SK-N-SH (cell line): ENCODE measurements at regions not wholly inside any gene's neighbourhood (a gene's known extent, or its start where the extent isn't known, plus 50 kb on each side); places are given as distances from the start of the nearest gene placed in this dataset.

Experiments
- CTCF ChIA-PET: fragments of 300-600, 350-600 bp; formaldehyde crosslinking; extraction: SDS; loops from one replicate; lab custom pipeline; 2021; lab: Yijun Ruan, JAX
- POLR2A ChIA-PET: fragments of 350-600 bp; sonication (Branson Sonifier 250); formaldehyde crosslinking; extraction: SDS; loops from one replicate; lab custom pipeline; 2020; ENCODE audit warnings: antibody characterized with exemption, inconsistent platforms; lab: Yijun Ruan, JAX
- DNase-seq: peaks from one replicate; pipeline ENCODE4 v3.0.0; 2012
- H2AFZ ChIP-seq: fragments of 200-600 bp; sonication (generic); 2 replicates; pipeline ENCODE4 v1.8.1; 2016; ENCODE audit warnings: antibody characterized with exemption, mild to moderate bottlenecking, low read depth
- H3F3A ChIP-seq: fragments of 200-600 bp; sonication (generic); replicated peaks from 2 replicates; pipeline ENCODE3; 2016; ENCODE audit warnings: antibody characterized with exemption, mild to moderate bottlenecking; ENCODE audit not compliant: insufficient read depth
- H3K27ac ChIP-seq, 2 experiments: fragments of 200-500 bp in 1 of 2; fragments of 200-600 bp in 1 of 2; sonication (Bioruptor generic) in 1 of 2; sonication (generic), shearing (Covaris generic) in 1 of 2; 2 replicates each; pipeline versions ENCODE4 v1.5.1 to v1.6.1; 2014 to 2016; ENCODE audit warnings: low read depth in 2 of 2, inconsistent platforms in 1 of 2, low read length in 1 of 2, mild to moderate bottlenecking in 1 of 2, mixed read lengths in 1 of 2
- H3K27me3 ChIP-seq: fragments of 200-600 bp; sonication (generic), shearing (Covaris generic); 2 replicates; pipeline ENCODE4 v1.6.1; 2016; ENCODE audit warnings: mixed run types; ENCODE audit not compliant: insufficient read depth
- H3K36me3 ChIP-seq, 2 experiments: fragments of 200-500 bp in 1 of 2; fragments of 200-600 bp in 1 of 2; sonication (Bioruptor generic) in 1 of 2; sonication (generic) in 1 of 2; replicated peaks in 1 of 2; 2 replicates each; pipeline versions ENCODE3 to v1.5.1; 2014 to 2016; ENCODE audit warnings: low read length in 1 of 2, mild to moderate bottlenecking in 1 of 2; ENCODE audit not compliant: insufficient read depth in 2 of 2, control insufficient read depth in 1 of 2
- H3K4me1 ChIP-seq, 2 experiments: fragments of 200-500 bp in 1 of 2; fragments of 200-600 bp in 1 of 2; sonication (Bioruptor generic) in 1 of 2; sonication (generic), shearing (Covaris generic) in 1 of 2; 2 replicates each; pipeline versions ENCODE4 v1.5.1 to v1.6.1; 2014 to 2016; ENCODE audit warnings: low read depth in 1 of 2, low read length in 1 of 2, mixed run types in 1 of 2; ENCODE audit not compliant: insufficient read depth in 2 of 2, control insufficient read depth in 1 of 2
- H3K4me2 ChIP-seq: fragments of 200-600 bp; sonication (generic), shearing (Covaris generic); 2 replicates; pipeline ENCODE4 v1.6.1; 2017; ENCODE audit warnings: mixed run types
- H3K4me3 ChIP-seq, 2 experiments: fragments of 200-500 bp in 1 of 2; fragments of 200-600 bp in 1 of 2; sonication (Bioruptor generic) in 1 of 2; sonication (generic), shearing (Covaris generic) in 1 of 2; 2 replicates each; pipeline versions ENCODE4 v1.5.1 to v1.8.1; 2014 to 2016; ENCODE audit warnings: low read depth in 2 of 2, inconsistent platforms in 1 of 2, low read length in 1 of 2, mild to moderate bottlenecking in 1 of 2, mixed read lengths in 1 of 2, moderate library complexity in 1 of 2
- H3K79me2 ChIP-seq: fragments of 200-600 bp; sonication (generic); 2 replicates; pipeline ENCODE4 v1.8.1; 2017; ENCODE audit warnings: mild to moderate bottlenecking; ENCODE audit not compliant: insufficient read depth
- H3K9ac ChIP-seq: fragments of 200-600 bp; sonication (generic); 2 replicates; pipeline ENCODE4 v1.6.1; 2017; ENCODE audit warnings: mixed run types
- H3K9me2 ChIP-seq: fragments of 200-600 bp; sonication (generic); 2 replicates; pipeline ENCODE4 v1.6.1; 2017; ENCODE audit warnings: mixed run types
- H3K9me3 ChIP-seq: fragments of 200-600 bp; sonication (generic); 2 replicates; pipeline ENCODE4 v1.6.1; 2017; ENCODE audit warnings: mixed run types, mild to moderate bottlenecking, moderate library complexity
- H4K20me1 ChIP-seq: fragments of 200-600 bp; sonication (generic); 2 replicates; pipeline ENCODE4 v1.6.1; 2017; ENCODE audit warnings: mild to moderate bottlenecking, mixed run types; ENCODE audit not compliant: insufficient read depth
- EP300 ChIP-seq, 2 experiments: IDR thresholded peaks; 2 replicates each; pipeline versions ENCODE4 v1.4.0 to v1.6.1; 2012; ENCODE audit warnings: borderline replicate concordance in 1 of 2, low read depth in 1 of 2, low read length in 1 of 2
- EZH2phosphoT487 ChIP-seq: fragments of 200-600 bp; sonication (generic); IDR thresholded peaks from 2 replicates; pipeline ENCODE4 v1.6.1; 2017; ENCODE audit warnings: low read depth, mixed run types, mild to moderate bottlenecking, antibody characterized with exemption, moderate library complexity, borderline replicate concordance
- FOSL2 ChIP-seq: IDR thresholded peaks from 2 replicates; pipeline ENCODE4 v1.4.0; 2012; ENCODE audit warnings: low read depth, mild to moderate bottlenecking, moderate library complexity, borderline replicate concordance
- FOXJ3 ChIP-seq: sonication (generic); formaldehyde crosslinking; IDR thresholded peaks from 2 replicates; pipeline ENCODE4 v1.5.1; 2020; ENCODE audit warnings: mild to moderate bottlenecking, missing genetic modification reagents
- FOXM1 ChIP-seq: IDR thresholded peaks from 2 replicates; pipeline ENCODE4 v1.4.0; 2012; ENCODE audit warnings: low read depth, mild to moderate bottlenecking
- GABPA ChIP-seq: IDR thresholded peaks from 2 replicates; pipeline ENCODE4 v1.4.0; 2012; ENCODE audit warnings: low read depth, mild to moderate bottlenecking
- JUND ChIP-seq: IDR thresholded peaks from 2 replicates; pipeline ENCODE4 v1.4.0; 2012
- NFIC ChIP-seq: IDR thresholded peaks from 2 replicates; pipeline ENCODE4 v1.4.0; 2012; ENCODE audit warnings: borderline replicate concordance
- NRF1 ChIP-seq: IDR thresholded peaks from 2 replicates; pipeline ENCODE4 v1.6.1; 2012; ENCODE audit warnings: low read depth, mild to moderate bottlenecking, low read length
- RCOR1 ChIP-seq: fragments of 150-350 bp; IDR thresholded peaks from 2 replicates; pipeline ENCODE4 v1.6.1; 2017; ENCODE audit warnings: antibody characterized with exemption, low read length
- RXRA ChIP-seq: IDR thresholded peaks from 2 replicates; pipeline ENCODE4 v1.4.0; 2012; ENCODE audit warnings: low read depth, mild to moderate bottlenecking, borderline replicate concordance
- SMC3 ChIP-seq: IDR thresholded peaks from 2 replicates; pipeline ENCODE4 v1.6.1; 2012; ENCODE audit warnings: low read depth, low read length, improper control_type of control experiment
- TAF1 ChIP-seq: IDR thresholded peaks from 2 replicates; pipeline ENCODE4 v1.6.1; 2012; ENCODE audit warnings: low read depth, mild to moderate bottlenecking, low read length, moderate library complexity, borderline replicate concordance
- TCF12 ChIP-seq: IDR thresholded peaks from 2 replicates; pipeline ENCODE4 v1.4.0; 2012
- TEAD4 ChIP-seq: IDR thresholded peaks from 2 replicates; pipeline ENCODE4 v1.4.0; 2012; ENCODE audit warnings: mild to moderate bottlenecking, borderline replicate concordance; ENCODE audit not compliant: insufficient read depth
- YY1 ChIP-seq: IDR thresholded peaks from 2 replicates; pipeline ENCODE4 v1.4.0; 2012; ENCODE audit warnings: low read depth, mild to moderate bottlenecking
- WGBS: methylation state at CpG from one replicate; pipeline ENCODE4 v1.1.6; 2017; ENCODE audit warnings: low lambda C conversion rate; 5-methylcytosine and 5-hydroxymethylcytosine counted together
- TF ChIP-seq, protein P1 (sequence below): fragments of 150-350 bp; IDR thresholded peaks from 2 replicates; pipeline ENCODE4 v1.6.1; 2017; ENCODE audit warnings: antibody characterized with exemption, low read length, low read depth, borderline replicate concordance
- TF ChIP-seq, protein P2 (sequence below): IDR thresholded peaks from 2 replicates; pipeline ENCODE4 v1.4.0; 2012; ENCODE audit warnings: low read depth, borderline replicate concordance
- TF ChIP-seq, protein P3 (sequence below): IDR thresholded peaks from 2 replicates; pipeline ENCODE4 v1.4.0; 2012; ENCODE audit warnings: low read depth
- TF ChIP-seq, protein P4 (sequence below): fragments of 150-350 bp; IDR thresholded peaks from 2 replicates; pipeline ENCODE4 v1.6.1; 2016; ENCODE audit warnings: mild to moderate bottlenecking, low read depth, low read length
- TF ChIP-seq, protein P5 (sequence below): fragments of 200-600 bp; sonication (generic); IDR thresholded peaks from 2 replicates; pipeline ENCODE4 v1.6.1; 2017; ENCODE audit warnings: antibody characterized with exemption, mild to moderate bottlenecking, moderate library complexity

DNA sequence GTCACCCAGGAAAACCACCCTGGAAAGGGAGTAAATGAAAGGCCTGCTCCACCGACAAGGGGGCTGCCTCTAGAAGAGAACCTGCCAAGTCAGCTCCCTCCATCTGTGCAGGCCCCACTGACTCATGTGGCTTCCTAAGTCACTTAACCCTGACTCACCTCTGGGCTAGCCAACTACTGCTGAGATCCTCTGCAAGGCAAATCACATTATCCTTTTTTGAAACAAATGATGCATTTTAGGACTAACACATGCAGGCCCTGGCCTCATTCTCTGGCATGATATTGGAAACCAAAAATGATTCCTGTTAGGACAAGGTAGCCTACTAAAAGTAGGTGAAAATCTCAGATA lies 474.6 kb downstream of the EPHA4 start:
- Histone ChIP-seq H3K27me3 (no peaks in the 10 kb centered on the region), H3K4me3 (no peak overlapping the region), H2AFZ (no peak overlapping the region), H3K9me2 (no peaks in the 10 kb centered on the region), H4K20me1 (no peaks in the 10 kb centered on the region), H3K4me2 (peak overlapping the region; percentile 14; the same call in 1 of the 2 replicates), H3K4me1 (no peaks in the 10 kb centered on the region; a peak in 2 of 4 replicates), H3F3A (peaks cover 8% of the 10 kb centered on the region), H3K36me3 (no peaks in the 10 kb centered on the region), H3K79me2 (no peaks in the 10 kb centered on the region), H3K9ac (no peak overlapping the region), H3K27ac (no peak overlapping the region), H3K9me3 (no peaks in the 10 kb centered on the region)
- 27% methylated on average over 1 of the region's 1 CpG for WGBS
- CTCF ChIA-PET, result no interaction called here
- POLR2A ChIA-PET, result no interaction called here
- TF ChIP-seq, protein P1, sequence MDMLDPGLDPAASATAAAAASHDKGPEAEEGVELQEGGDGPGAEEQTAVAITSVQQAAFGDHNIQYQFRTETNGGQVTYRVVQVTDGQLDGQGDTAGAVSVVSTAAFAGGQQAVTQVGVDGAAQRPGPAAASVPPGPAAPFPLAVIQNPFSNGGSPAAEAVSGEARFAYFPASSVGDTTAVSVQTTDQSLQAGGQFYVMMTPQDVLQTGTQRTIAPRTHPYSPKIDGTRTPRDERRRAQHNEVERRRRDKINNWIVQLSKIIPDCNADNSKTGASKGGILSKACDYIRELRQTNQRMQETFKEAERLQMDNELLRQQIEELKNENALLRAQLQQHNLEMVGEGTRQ, result no peak
- TF ChIP-seq FOXJ3 (CRISPR knock-in tag) (no peak), NFIC (peak; percentile 66), EP300 (IDR thresholded peaks at IDR 0.05; ENCODE audit: borderline replicate concordance in 1 of 2, low read depth in 1 of 2, low read length in 1 of 2) (peak in 1 of 2 experiments; percentile 54; a peak in 2 of 4 replicates), FOXM1 (no peak), TCF12 (peak; percentile 55), TAF1 (no peak), JUND (peak; percentile 54), FOSL2 (peak; percentile 72; the same call in 1 of the 2 replicates)
- TF ChIP-seq, protein P2, sequence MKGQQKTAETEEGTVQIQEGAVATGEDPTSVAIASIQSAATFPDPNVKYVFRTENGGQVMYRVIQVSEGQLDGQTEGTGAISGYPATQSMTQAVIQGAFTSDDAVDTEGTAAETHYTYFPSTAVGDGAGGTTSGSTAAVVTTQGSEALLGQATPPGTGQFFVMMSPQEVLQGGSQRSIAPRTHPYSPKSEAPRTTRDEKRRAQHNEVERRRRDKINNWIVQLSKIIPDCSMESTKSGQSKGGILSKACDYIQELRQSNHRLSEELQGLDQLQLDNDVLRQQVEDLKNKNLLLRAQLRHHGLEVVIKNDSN, result no peak
- TF ChIP-seq, protein P3, sequence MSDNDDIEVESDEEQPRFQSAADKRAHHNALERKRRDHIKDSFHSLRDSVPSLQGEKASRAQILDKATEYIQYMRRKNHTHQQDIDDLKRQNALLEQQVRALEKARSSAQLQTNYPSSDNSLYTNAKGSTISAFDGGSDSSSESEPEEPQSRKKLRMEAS, result peak; percentile 32; the same call in 1 of the 2 replicates
- no peak for DNase-seq

DNA sequence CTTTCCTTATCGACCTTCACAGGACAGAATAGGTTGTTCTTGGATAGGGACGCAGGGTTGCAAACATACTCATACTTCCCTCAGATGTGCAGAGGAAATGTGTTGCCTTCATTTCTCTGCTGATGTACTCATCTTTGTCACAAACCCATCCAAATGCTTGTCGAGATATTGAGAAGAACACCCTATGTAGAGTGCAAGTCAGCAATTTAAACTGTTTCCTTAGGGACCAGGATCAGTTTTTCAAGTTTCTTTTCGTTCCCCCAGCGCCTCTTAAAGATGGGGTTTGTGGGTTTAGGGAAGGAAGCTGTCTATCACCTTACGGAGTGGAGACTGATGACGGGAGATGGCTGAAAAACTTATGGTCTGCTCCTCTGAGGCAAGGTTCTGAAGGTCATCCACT lies 474.2 kb downstream of the EPHA4 start:
- POLR2A ChIA-PET, result no interaction called here
- WGBS, result 27% methylated on average over 7 of the region's 7 CpGs

More for the DNA sequence above, 474.2 kb downstream of the EPHA4 start:
- no peak for TF ChIP-seq FOXJ3 (CRISPR knock-in tag)
- no peak for TF ChIP-seq EZH2phosphoT487
- TF ChIP-seq RXRA, result no peak
- no peak for TF ChIP-seq TEAD4
- TF ChIP-seq FOSL2, result no peak
- no peak for TF ChIP-seq YY1
- TF ChIP-seq SMC3, result no peak
- TF ChIP-seq, protein P4, sequence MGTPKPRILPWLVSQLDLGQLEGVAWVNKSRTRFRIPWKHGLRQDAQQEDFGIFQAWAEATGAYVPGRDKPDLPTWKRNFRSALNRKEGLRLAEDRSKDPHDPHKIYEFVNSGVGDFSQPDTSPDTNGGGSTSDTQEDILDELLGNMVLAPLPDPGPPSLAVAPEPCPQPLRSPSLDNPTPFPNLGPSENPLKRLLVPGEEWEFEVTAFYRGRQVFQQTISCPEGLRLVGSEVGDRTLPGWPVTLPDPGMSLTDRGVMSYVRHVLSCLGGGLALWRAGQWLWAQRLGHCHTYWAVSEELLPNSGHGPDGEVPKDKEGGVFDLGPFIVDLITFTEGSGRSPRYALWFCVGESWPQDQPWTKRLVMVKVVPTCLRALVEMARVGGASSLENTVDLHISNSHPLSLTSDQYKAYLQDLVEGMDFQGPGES, result no peak
- TF ChIP-seq, protein P2, result no peak
- TF ChIP-seq, protein P5, sequence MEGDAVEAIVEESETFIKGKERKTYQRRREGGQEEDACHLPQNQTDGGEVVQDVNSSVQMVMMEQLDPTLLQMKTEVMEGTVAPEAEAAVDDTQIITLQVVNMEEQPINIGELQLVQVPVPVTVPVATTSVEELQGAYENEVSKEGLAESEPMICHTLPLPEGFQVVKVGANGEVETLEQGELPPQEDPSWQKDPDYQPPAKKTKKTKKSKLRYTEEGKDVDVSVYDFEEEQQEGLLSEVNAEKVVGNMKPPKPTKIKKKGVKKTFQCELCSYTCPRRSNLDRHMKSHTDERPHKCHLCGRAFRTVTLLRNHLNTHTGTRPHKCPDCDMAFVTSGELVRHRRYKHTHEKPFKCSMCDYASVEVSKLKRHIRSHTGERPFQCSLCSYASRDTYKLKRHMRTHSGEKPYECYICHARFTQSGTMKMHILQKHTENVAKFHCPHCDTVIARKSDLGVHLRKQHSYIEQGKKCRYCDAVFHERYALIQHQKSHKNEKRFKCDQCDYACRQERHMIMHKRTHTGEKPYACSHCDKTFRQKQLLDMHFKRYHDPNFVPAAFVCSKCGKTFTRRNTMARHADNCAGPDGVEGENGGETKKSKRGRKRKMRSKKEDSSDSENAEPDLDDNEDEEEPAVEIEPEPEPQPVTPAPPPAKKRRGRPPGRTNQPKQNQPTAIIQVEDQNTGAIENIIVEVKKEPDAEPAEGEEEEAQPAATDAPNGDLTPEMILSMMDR, result no peak
- no peak for TF ChIP-seq NRF1
- TF ChIP-seq RCOR1, result no peak
- TF ChIP-seq, protein P1, result no peak
- no peak for TF ChIP-seq GABPA
- TF ChIP-seq FOXM1, result no peak
- TF ChIP-seq NFIC, result no peak
- no peaks in the 10 kb centered on the region for H3K27me3 ChIP-seq
- no peaks in the 10 kb centered on the region for H3K36me3 ChIP-seq
- H3K4me1 ChIP-seq, result no peaks in the 10 kb centered on the region; a peak in 2 of 4 replicates
- H3K4me3 ChIP-seq, result no peak overlapping the region
- DNase-seq, result no peak
- H2AFZ ChIP-seq, result no peak overlapping the region
- peak overlapping the region; percentile 14; the same call in 1 of the 2 replicates for H3K4me2 ChIP-seq
- H3K79me2 ChIP-seq, result no peaks in the 10 kb centered on the region
- H3K27ac ChIP-seq, result no peak overlapping the region
- no peaks in the 10 kb centered on the region for H4K20me1 ChIP-seq
- no peaks in the 10 kb centered on the region for H3K9me2 ChIP-seq
- peaks cover 8% of the 10 kb centered on the region for H3F3A ChIP-seq
- H3K9me3 ChIP-seq, result no peaks in the 10 kb centered on the region
- CTCF ChIA-PET, result no interaction called here
- H3K9ac ChIP-seq, result no peak overlapping the region
